Retina (tissue), 1 donor: ENCODE measurements at regions not wholly inside any gene's neighbourhood (a gene's known extent, or its start where the extent isn't known, plus 50 kb on each side); places are given as distances from the start of the nearest gene placed in this dataset.
A peak's percentile ranks its signal among the peaks of the same experiment; 100 is the strongest.

Experiments used
- DNase-seq: peaks from one replicate; pipeline ENCODE4 v3.0.0-alpha.2; 2016

DNA sequence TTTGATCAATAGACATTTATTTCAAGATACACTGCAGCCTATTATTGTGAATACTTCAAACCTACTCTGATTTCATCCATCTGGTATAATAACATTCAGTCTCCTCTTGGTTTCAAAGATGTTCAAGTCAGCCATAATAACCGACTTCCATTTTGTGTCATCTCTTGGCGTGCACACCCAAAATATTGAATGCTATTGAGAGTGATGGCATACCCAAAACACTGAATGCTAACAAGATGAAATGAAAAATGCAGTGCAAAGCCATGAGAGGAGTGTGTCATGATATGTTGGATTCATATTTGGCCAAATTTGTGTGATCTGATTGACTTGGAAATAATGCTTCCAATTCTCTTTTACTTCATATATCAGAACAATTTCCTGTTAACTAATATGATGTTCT lies 181.2 kb upstream of the PCDH17 start:
- DNase-seq = no peak

- no peak for DNase-seq
These were observed 179.3 kb upstream of the PCDH17 start for GRCh38 chr13:57452228-57452627.

DNA sequence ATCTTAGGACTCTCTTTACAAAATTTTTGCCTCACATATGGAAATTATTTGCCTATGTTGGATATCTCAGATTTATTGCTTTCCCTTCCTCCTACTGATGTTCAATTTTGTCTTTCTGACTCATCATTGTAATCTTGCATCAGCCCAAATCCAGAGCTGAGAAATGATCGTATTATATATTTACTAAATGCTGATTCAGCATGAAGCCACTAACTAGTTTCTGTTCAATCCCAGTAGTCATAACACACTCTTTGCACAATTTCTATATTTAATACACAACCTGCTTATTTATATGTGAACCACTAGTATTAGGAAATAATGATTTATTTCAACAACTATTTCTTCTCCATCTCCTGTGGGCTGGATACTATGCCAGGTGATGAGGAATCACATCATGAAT lies 161.1 kb upstream of the PCDH17 start:
- DNase-seq = no peak

- DNase-seq = no peak
These were observed 140.2 kb upstream of the PCDH17 start for GRCh38 chr13:57491318-57491717.

DNA sequence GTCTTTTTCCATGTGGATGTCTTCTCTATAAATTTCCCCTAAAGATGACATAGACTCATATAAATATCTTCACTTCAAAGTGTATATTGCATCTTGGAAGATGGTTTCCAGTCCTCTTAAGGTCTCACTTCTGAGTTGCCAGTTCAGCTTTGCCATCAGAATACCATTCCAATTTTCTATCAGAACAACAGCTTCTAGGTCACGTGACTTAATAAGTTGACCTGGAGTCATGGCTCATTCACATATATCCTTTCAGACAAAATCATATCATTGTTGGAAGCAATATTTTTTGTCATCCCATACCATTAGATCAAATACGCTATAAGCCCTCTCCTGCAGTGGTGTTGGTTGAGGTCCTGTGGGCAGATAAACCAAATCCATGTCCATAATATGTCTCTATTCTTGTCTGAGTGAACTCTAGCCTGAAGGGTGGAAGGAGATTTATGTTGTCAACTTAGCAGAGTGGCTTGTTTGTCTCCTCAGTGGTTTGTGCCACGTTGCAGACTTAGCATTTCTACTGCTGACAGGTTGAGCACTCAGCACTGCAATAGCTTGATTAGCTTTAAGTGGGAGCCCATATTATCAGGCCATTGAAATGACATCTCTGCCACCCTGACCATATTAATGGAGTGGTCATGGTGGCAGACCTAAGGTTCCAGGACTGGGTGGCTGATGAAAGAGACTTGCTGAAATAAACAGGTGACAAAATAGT lies 123.6 kb upstream of the PCDH17 start:
- no peak for DNase-seq

- no peak for DNase-seq
These were observed 119.9 kb upstream of the PCDH17 start for GRCh38 chr13:57511603-57512002.

DNA sequence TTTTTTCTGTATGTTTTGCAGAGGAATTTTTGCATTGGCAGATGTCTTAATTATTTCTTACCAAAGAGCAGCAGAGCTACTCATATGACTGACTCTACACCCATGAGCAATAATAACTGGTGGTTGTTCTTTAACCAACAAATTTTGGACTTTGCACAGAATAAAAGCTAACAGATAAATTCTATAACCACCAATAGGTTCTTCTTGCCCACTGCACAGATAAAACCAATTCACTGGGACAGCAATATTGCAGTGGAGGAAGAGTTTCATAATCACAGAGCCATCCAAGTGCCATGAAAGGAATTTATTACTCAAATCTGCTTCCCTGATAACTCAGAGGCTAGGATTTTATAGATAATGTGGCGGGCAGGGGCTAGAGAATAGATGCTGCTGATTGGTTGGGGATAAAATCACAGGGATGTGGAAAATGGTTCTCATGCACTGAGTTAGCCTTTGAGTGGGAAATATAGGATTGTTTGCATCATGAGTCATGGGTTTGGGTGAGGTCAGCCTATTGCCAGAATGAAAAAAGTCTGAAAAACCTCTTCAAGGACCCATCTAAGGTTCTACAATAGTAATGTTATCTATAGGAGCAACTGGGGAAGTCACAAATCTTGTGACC lies 104.3 kb upstream of the PCDH17 start:
- DNase-seq = no peak

- DNase-seq = no peak
These were observed 100.3 kb upstream of the PCDH17 start for GRCh38 chr13:57531256-57531655.

- DNase-seq = no peak
These were observed 84.6 kb upstream of the PCDH17 start for GRCh38 chr13:57546942-57547341.

- DNase-seq = no peak
These were observed 79.1 kb upstream of the PCDH17 start for GRCh38 chr13:57552437-57552836.

DNA sequence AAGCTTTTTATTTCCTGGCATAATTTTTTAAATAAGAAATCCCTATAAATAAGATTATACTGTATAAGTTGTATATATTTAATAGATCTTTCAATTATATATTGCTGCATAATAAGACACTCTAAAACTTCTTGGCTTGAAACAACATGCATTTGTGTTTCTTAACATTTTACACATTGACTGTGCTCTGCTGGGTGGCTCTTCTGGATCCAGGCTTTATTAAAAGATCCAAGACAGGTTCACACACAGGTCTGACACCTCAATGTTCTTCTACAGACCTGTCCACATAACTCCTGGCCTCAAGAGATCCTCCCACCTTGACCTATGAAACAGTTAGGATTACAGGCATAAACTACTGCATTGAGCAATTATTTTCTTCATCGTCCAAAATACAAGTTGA lies 77.6 kb upstream of the PCDH17 start:
- no peak for DNase-seq

- DNase-seq = peak; percentile 3
These were observed 73.5 kb upstream of the PCDH17 start for GRCh38 chr13:57558051-57558467.

GRCh38 chr13:57568865-57569264 lies 62.7 kb upstream of the PCDH17 start:
- DNase-seq = no peak

- no peak for DNase-seq
These were observed 61.6 kb upstream of the PCDH17 start for GRCh38 chr13:57569986-57570385.
